ENCODE measurements at regions not wholly inside any gene's neighbourhood (a gene's known extent, or its start where the extent isn't known, plus 50 kb on each side); places are given as distances from the start of the nearest gene placed in this dataset.

GRCh38 chr2:134772493-134773169 is 53.8 kb upstream of the TMEM163 start (continued):
- no peak for TF ChIP-seq NANOG (IDR thresholded peaks at IDR 0.05; ENCODE audit: borderline replicate concordance)

GRCh38 chr2:134773335-134773734 is 54.5 kb upstream of the TMEM163 start:
- no peak overlapping the region; the same call in 2 of the 3 replicates for H3K4me3 Mint-ChIP-seq
- peak overlapping the region; percentile 12; the same call in 1 of the 2 replicates for H3K4me2 ChIP-seq
- peaks cover 12% of the 10 kb centered on the region for H3K27me3 Mint-ChIP-seq (ENCODE audit: insufficient read depth, low read depth, poor library complexity)
- no peak overlapping the region for H3K27ac ChIP-seq (ENCODE audit: low read depth)
- no peaks in the 10 kb centered on the region for H3K79me2 ChIP-seq (replicated peaks; ENCODE audit: insufficient read depth)
- no peaks in the 10 kb centered on the region for H4K20me1 ChIP-seq (replicated peaks; ENCODE audit: insufficient read depth)
- H3K4me1 ChIP-seq (ENCODE audit: insufficient read depth), result peaks cover 30% of the 10 kb centered on the region
- no peaks in the 10 kb centered on the region for H3K36me3 Mint-ChIP-seq (ENCODE audit: low read depth)
- TF ChIP-seq EZH2 (IDR thresholded peaks at IDR 0.05; ENCODE audit: low read depth, unreplicated experiment), result no peak
- peak; percentile 62 for ATAC-seq
- H3K9me3 Mint-ChIP-seq, result no peaks in the 10 kb centered on the region
- no peaks in the 10 kb centered on the region for H3K36me3 ChIP-seq (ENCODE audit: insufficient read depth)
- no peak overlapping the region for H3K4me3 ChIP-seq
- H2AFZ ChIP-seq, result peak overlapping the region; percentile 3; the same call in 1 of the 2 replicates
- H3K27me3 ChIP-seq (ENCODE audit: insufficient read depth), result no peaks in the 10 kb centered on the region
- peaks cover 11% of the 10 kb centered on the region for H3K9me2 ChIP-seq (ENCODE audit: insufficient read depth)
- peak; percentile 56 for DNase-seq (ENCODE audit: low spot score)
- H3F3A ChIP-seq (replicated peaks; ENCODE audit: low read depth), result no peaks in the 10 kb centered on the region
- peaks cover 19% of the 10 kb centered on the region for H3K4me1 Mint-ChIP-seq
- H3K27ac Mint-ChIP-seq, result no peak overlapping the region

GRCh38 chr2:134773759-134774742 is 55.3 kb upstream of the TMEM163 start:
- Histone ChIP-seq H4K20me1 (replicated peaks; ENCODE audit: insufficient read depth) (no peaks in the 10 kb centered on the region), H3K36me3 (ENCODE audit: insufficient read depth) (no peaks in the 10 kb centered on the region), H3K79me2 (replicated peaks; ENCODE audit: insufficient read depth) (no peaks in the 10 kb centered on the region), H3K4me1 (ENCODE audit: insufficient read depth) (peaks cover 30% of the 10 kb centered on the region), H3K27ac (ENCODE audit: low read depth) (no peak overlapping the region), H3F3A (replicated peaks; ENCODE audit: low read depth) (no peaks in the 10 kb centered on the region), H3K4me2 (peak overlapping the region; percentile 12; the same call in 1 of the 2 replicates), H3K4me3 (no peak overlapping the region), H3K9me2 (ENCODE audit: insufficient read depth) (peaks cover 11% of the 10 kb centered on the region), H2AFZ (peak overlapping the region; percentile 3), H3K27me3 (ENCODE audit: insufficient read depth) (no peaks in the 10 kb centered on the region)
- no peak overlapping the region for H3K4me3 Mint-ChIP-seq
- peaks cover 19% of the 10 kb centered on the region for H3K4me1 Mint-ChIP-seq
- H3K27me3 Mint-ChIP-seq (ENCODE audit: insufficient read depth, low read depth, poor library complexity), result peaks cover 12% of the 10 kb centered on the region
- no peaks in the 10 kb centered on the region for H3K9me3 Mint-ChIP-seq
- no peaks in the 10 kb centered on the region for H3K36me3 Mint-ChIP-seq (ENCODE audit: low read depth)
- no peak overlapping the region; the same call in 1 of the 2 replicates for H3K27ac Mint-ChIP-seq
- peak; percentile 11 for DNase-seq (ENCODE audit: low spot score)
- peak; percentile 14; the same call in 2 of the 3 replicates for ATAC-seq
- TF ChIP-seq ZNF114 (CRISPR knock-in tag; IDR thresholded peaks at IDR 0.05) (no peak), CTCF (conservative IDR thresholded peaks at IDR 0.05; ENCODE audit: low read depth in 2 of 2) (no peak), EZH2 (IDR thresholded peaks at IDR 0.05; ENCODE audit: low read depth, unreplicated experiment) (no peak), POLR2AphosphoS5 (IDR thresholded peaks at IDR 0.05; ENCODE audit: low read depth) (no peak), ETS1 (IDR thresholded peaks at IDR 0.05) (no peak), REST (IDR thresholded peaks at IDR 0.05; ENCODE audit: unreplicated experiment) (no peak), JUNB (IDR thresholded peaks at IDR 0.05; ENCODE audit: unreplicated experiment) (no peak), CREB1 (CRISPR knock-in tag; IDR thresholded peaks at IDR 0.05; ENCODE audit: low read depth) (no peak), NANOG (IDR thresholded peaks at IDR 0.05; ENCODE audit: borderline replicate concordance) (no peak), ZNF331 (CRISPR knock-in tag; IDR thresholded peaks at IDR 0.05; ENCODE audit: low read depth) (no peak), STAT1 (IDR thresholded peaks at IDR 0.05; ENCODE audit: unreplicated experiment) (no peak)
